Stimulated activated CD8-positive, alpha-beta memory T cell treated with anti-CD3 and anti-CD28 coated beads, Interleukin-2, amount 100 ng/mL, for 1 hour (primary cell): ENCODE measurements at regions not wholly inside any gene's neighbourhood (a gene's known extent, or its start where the extent isn't known, plus 50 kb on each side); places are given as distances from the start of the nearest gene placed in this dataset.

ENCODE experiments used
- DNase-seq, 2 donors: peaks; one replicate each; pipeline ENCODE4 v3.0.0-alpha.2; 2020; ENCODE audit warnings: low read depth in 2 of 2

DNA sequence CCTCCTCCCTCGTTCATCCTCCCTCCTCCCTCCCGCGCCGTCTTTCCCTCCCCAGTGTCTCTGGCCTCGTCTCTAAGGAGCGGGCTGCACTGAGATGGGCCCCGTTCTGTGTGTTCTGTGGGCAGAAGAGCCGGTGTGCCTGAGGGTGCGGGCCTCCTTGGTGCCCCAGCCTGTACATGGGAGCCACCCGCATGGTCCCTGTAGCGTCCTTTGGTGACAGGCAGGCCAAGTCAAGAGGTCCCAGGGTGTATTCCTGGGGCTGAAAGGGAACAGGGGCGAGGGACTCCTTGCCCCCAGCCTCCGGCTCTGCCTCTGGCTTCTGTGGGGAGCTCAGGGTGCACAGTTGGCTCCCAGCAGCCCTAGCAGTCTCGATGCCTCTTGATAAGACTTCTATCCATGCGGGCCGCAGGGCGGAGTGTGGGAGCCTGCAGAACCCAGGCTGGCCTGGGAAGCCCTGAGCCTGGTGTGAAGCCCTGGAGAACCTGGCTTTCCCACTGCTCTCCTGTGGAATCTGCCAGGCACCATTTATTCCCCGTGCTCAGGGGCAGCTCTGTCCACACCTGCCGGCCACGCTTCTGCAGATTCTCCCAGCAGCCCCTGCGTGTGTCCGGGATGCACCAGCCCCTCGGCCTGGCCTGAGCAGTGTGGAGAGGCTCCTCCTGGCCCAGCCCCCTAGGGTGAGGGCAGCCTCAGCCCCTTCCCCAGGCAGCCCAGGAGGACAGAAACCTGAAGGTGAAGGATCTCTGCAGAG is 181.3 kb downstream of the KIF26A start:
- no peak for DNase-seq

DNA sequence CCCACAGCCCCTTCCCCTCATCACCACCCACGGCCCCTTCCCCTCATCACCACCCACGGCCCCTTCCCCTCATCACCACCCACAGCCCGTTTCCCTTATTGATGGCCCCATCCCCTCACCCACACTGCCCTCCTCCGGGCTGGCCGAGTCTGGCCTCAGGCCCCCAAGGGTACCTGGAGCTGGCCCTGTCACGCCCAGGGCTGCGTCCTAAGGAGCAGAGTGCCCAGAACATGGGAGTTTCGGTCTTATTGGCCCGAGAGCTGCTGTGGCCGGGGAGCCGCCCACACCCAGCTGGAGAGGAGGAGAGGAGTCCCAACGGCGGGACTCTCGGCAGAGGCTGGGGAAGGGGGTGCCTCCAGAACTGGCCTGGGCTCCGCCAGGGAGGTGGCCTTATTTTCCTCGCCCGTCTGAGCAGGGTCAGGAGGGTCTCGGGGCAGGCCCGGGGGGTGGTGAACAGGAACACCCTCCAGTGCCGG is 182.3 kb downstream of the KIF26A start:
- DNase-seq, result no peak

GRCh38 chr14:104321088-104321801 is 182.9 kb downstream of the KIF26A start:
- no peak for DNase-seq

DNA sequence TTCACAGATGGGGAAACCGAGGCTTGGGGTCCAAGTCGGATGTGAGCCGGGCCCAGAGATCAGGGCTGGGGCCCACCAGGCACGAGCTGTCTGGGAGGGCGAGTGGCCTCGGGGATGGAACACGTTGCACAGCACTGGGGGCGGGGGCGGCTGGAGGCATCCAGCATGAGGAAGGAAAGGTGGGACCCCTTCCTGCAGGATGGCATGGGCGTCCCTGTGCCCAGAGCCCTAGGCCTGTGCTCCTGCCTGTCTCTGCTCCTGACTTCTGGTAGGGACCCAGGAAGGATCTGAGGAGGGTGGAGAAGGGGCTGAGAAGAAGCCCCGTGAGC is 183.4 kb downstream of the KIF26A start:
- DNase-seq, result no peak

DNA sequence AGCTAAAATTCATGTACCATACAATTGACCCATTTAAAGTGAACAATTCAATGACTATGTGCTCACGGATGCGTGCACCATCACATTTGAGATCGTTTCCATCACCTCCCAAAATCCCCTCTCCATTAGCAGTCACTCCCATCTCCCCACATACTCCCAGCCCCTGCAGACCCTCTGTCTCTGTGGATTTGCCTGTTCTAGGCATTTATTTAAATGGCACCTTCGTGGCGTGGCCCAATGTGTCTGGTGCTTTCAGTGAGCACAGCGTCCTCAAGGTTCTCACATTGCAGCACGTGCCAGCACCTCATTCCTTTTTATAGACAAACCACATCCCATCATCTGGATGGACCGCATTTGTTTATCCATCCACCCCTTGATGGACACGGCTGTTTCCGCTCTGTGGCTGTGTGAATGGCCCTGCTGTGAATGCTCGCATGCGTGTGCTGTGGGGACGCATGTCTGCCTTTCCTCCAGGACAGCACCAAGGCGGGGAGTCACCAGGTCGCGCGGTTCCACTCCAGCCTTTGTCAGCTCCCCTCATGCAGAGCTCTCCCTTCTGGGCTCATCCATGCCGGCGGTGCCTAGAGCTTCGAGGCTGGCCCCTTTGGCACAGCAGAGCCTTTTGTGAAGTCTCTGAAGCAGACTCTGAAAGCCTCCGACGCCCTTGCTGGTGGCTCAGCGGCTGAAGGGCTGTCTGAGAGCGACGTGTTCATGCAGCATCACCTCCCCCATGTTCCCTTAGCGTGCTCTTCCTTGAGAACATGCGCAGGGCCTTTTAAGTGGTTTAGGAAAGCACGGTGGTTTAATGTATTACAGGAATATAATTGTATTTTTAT is 184.4 kb downstream of the KIF26A start:
- DNase-seq, result no peak

GRCh38 chr14:104323551-104324175 is 185.3 kb downstream of the KIF26A start:
- no peak for DNase-seq

DNA sequence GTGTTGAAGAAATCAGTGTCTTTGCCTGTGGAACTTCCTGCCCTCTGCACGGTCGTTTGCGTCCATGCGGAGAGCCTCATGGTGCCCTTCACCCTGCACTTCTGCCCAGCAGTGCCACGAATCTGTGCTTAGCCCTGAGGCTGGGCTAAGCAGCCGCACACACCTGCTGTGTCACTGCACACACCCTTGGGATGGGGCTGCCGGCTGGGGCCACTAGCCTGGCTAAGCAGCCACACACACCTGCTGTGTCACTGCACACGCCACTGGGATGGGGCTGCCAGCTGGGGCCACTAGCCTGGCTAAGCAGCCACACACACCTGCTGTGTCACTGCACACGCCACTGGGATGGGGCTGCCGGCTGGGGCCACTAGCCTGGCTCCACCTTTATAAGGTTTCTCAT is 188.5 kb downstream of the KIF26A start:
- no peak for DNase-seq

GRCh38 chr14:104328607-104329006 is 190.2 kb downstream of the KIF26A start:
- no peak for DNase-seq

- DNase-seq, result no peak
These were observed 191.4 kb downstream of the KIF26A start for GRCh38 chr14:104329793-104330192.

DNA sequence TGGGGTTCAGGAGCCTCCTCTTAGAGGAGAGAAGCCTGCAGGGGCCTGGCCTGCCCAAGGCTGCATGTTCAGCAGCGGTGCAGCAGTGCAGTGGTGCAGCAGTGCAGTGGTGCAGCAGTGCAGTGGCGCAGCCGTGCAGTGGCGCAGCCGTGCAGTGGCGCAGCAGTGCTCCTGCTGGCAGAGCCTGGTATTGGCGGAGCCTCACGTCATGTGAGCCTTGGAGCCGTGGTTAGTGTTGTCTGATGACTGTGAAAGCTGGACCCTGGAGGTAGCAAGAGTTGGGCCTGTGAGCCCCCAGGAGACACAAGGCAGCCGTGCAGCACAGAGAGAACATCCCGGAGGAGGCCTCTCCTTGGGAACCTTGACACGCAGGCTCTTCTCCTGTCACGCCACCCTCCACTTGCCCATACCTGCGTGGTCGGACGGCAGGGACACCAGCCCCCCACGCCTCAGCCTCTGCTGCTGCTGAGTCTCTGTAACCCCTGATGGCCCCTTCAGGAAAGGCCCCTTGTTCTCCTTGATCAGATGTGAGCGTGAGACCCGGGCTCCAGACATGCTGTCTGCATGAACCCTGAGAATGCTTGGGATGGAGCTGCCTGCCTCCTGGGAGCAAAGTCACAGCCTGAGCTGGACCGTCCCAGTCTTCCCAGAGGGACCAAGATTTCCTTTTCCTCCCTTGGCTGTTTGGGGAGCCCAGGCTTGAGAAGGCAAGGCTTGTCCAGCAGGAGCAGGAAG is 193.7 kb downstream of the KIF26A start:
- no peak for DNase-seq

GRCh38 chr14:104332634-104333270 is 194.4 kb downstream of the KIF26A start:
- DNase-seq, result no peak

DNA sequence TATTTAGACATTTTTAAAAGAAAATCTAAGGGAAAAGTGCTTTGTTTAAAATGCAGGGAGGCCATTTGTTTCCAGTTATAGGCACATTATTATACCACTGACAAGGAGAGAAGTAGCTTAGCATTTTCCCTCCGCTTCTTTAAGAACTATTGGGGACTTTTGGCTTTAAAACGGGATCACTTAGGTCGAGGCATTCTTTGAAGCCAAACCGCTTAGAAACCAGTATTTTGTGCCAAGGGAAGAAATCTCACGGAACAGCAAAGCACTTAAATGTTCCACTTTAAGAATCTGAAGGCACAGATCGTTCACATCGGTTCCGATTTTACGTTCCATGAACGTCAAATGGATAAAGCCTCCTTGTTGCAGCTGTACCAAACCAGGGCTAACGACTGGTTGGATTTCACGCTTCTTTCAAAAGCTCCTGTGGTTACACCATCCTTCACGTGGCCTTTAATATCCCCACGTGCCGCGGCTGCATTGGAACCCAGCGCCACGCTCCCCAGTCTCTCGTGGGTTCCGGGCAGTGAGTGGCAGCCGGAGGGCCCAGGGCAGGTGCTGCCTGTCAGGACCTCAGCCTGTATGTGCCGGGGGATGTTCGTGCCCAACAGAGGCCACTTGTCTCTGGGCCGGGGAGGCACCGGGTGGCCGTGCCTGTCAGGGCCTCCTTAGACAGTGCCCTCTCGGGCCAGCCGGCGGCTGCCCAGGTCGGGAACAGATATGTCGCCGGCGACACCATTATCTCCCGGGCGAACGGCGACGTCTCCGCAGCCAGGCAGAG is 195.4 kb downstream of the KIF26A start:
- DNase-seq, result no peak

- no peak for DNase-seq
These were observed 196.2 kb downstream of the KIF26A start for GRCh38 chr14:104334424-104335161.

GRCh38 chr14:104335176-104335575 is 196.8 kb downstream of the KIF26A start:
- no peak for DNase-seq

DNA sequence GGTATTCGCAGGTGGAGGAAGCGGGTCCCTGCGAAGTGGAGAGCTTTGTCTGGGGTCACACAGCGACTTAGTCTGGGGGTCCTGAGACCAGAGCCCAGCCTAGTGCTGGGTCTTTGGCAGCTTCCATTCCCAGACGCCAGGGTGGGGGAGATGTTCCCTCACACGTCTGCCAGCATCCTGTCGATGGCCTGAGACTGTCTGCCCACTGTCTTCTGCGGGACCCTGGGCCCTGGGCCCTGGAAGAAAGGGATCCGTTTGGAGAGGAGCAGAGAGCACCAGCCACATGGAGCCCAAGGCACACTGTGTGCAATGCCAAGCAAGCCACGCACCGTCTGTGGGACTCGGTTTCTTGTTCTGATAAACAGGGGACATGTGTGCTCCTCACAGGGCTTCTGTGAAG is 197.2 kb downstream of the KIF26A start:
- DNase-seq, result no peak

GRCh38 chr14:104337351-104337750 is 199.0 kb downstream of the KIF26A start:
- no peak for DNase-seq

- no peak for DNase-seq
These were observed 201.0 kb downstream of the KIF26A start for GRCh38 chr14:104339361-104339760.

- DNase-seq, result no peak
These were observed 201.4 kb downstream of the KIF26A start for GRCh38 chr14:104339829-104340228.
